NCI-H748 treated with DMSO at 0.1 percent for 48 hours (cell line): ENCODE measurements at regions not wholly inside any gene's neighbourhood (a gene's known extent, or its start where the extent isn't known, plus 50 kb on each side); places are given as distances from the start of the nearest gene placed in this dataset.
A peak's percentile ranks its signal among the peaks of the same experiment; 100 is the strongest.

Experiments
- DNase-seq: peaks from one replicate; lab custom pipeline; 2025; lab: John Stamatoyannopoulos, UW

GRCh38 chr3:105014631-105015030, 352.1 kb upstream of the ALCAM start:
- DNase-seq: no peak

GRCh38 chr3:105022813-105023212, 343.9 kb upstream of the ALCAM start:
- DNase-seq: no peak

- no peak for DNase-seq
Measured at GRCh38 chr3:105030211-105030610, 336.5 kb upstream of the ALCAM start.

- DNase-seq: no peak
Measured at GRCh38 chr3:105032541-105032940, 334.2 kb upstream of the ALCAM start.

- no peak for DNase-seq
Measured at GRCh38 chr3:105033081-105033480, 333.6 kb upstream of the ALCAM start.

- DNase-seq: no peak
Measured at GRCh38 chr3:105039004-105039403, 327.7 kb upstream of the ALCAM start.

- no peak for DNase-seq
Measured at GRCh38 chr3:105040026-105040622, 326.6 kb upstream of the ALCAM start.

- DNase-seq: no peak
Measured at GRCh38 chr3:105042586-105042985, 324.1 kb upstream of the ALCAM start.

- DNase-seq: no peak
Measured at GRCh38 chr3:105051111-105051510, 315.6 kb upstream of the ALCAM start.

- no peak for DNase-seq
Measured at GRCh38 chr3:105051972-105052371, 314.7 kb upstream of the ALCAM start.

- peak; percentile 25 for DNase-seq
Measured at GRCh38 chr3:105062853-105063252, 303.9 kb upstream of the ALCAM start.

- no peak for DNase-seq
Measured at GRCh38 chr3:105065895-105066839, 300.5 kb upstream of the ALCAM start.

- no peak for DNase-seq
Measured at GRCh38 chr3:105067361-105067760, 299.3 kb upstream of the ALCAM start.

- no peak for DNase-seq
Measured at GRCh38 chr3:105077060-105077822, 289.5 kb upstream of the ALCAM start.

GRCh38 chr3:105083945-105084344, 282.8 kb upstream of the ALCAM start:
- DNase-seq: no peak

GRCh38 chr3:105085506-105085905, 281.2 kb upstream of the ALCAM start:
- no peak for DNase-seq

GRCh38 chr3:105093371-105094252, 273.1 kb upstream of the ALCAM start:
- DNase-seq: no peak

GRCh38 chr3:105094588-105094987, 272.1 kb upstream of the ALCAM start:
- DNase-seq: peak; percentile 68

- no peak for DNase-seq
Measured at GRCh38 chr3:105096071-105096470, 270.6 kb upstream of the ALCAM start.

- DNase-seq: no peak
Measured at GRCh38 chr3:105101603-105102002, 265.1 kb upstream of the ALCAM start.

GRCh38 chr3:105103139-105103538, 263.6 kb upstream of the ALCAM start:
- DNase-seq: no peak

- no peak for DNase-seq
Measured at GRCh38 chr3:105108823-105109222, 257.9 kb upstream of the ALCAM start.
